ENCODE measurements at regions not wholly inside any gene's neighbourhood (a gene's known extent, or its start where the extent isn't known, plus 50 kb on each side); places are given as distances from the start of the nearest gene placed in this dataset.
"Not testable (repeated sequence)": the region's sequence is repeated elsewhere in the genome, so short reads cannot be mapped to it uniquely, and the experiment has no call there.

DNA sequence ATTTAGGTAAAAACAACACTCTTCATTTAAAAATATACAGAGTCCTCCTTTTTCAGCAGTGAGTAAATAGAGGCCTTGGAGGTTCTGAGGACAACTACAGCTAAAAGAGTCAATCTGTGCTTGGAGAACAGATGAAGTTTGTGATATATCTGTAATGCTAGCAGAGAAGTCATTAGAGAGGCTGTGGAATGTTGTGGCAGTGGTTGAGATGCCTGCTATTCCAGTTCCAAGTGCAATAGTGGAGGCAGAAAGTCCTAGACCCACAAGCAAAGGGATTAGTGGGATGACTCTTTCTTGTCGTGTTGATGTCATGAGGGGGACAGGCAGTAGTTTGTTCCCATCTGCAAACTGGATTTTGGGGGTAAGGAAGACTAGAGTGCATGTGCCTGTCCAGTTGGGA lies 62.1 kb upstream of the EZR start:
- DNase-seq = not testable (repeated sequence)

DNA sequence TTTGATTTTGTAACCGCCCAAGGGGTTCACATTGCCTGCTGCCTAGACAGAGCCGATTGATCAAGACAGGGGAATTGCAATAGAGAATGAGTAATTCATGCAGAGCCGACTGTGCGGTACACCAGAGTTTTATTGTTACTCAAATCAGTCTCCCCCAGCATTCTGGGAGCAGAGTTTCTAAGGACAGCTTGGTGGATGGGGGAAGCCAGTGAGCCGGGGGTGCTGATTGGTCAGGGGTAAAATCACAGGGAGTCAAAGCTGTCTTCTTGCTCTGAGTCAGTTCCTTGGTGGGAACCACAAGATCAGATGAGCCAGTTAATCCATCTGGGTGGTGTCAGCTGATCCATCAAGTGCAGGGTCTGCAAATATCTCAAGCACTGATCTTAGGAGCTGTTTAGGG lies 60.0 kb upstream of the EZR start:
- peak; percentile 80 for DNase-seq

DNA sequence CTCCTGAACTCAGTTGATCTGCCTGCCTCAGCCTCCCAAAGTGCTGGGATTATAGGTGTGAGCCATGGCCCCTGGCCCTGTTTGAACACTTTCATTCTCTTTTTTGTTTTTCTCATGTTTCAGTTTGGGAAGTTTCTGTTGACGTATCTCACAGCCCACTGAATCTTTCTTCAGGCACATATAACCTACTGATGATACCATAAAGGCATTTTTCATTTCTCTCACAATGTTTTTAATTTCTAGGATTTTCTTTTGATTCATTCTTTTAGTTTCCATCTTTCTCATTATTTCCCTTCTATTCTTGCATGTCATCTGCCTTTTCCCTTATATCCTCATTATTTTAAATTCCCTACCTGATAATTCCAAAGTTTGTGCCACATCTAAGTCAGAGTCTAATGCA lies 58.5 kb upstream of the EZR start:
- DNase-seq = no peak

DNA sequence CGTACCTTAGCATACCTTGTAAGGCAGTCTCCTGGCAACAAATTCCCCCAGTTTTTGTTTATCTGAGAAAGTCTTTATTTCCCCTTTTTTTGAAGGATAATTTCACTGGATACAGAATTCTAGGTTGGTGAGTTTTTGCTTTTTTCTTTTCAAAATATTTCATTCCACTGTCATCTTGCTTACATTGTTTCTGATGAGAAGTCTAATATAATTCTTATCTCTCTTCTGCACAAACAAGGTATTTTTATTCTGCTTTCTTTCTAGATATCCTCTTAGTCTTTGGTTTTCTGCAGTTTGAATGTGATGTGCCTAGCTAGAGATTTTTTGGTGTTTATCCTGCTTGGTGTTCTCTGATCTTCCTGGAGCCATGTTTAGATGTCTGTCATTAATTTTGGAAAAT lies 57.7 kb upstream of the EZR start:
- no peak for DNase-seq

DNA sequence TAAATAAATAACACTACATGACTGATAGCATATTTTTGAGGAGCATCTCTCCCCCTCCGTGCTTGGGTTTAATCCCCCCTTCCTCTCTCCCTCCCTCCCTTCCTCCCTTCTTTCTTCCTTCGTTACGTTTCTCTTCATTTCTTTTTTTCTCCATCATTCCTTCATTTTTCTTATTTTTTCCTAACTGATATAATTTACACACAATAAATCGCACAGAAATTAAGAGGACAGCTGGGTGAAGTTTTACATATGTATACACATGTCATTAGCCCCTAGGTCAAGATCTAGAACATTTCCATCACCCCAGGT lies 51.4 kb upstream of the EZR start:
- no peak for DNase-seq

DNA sequence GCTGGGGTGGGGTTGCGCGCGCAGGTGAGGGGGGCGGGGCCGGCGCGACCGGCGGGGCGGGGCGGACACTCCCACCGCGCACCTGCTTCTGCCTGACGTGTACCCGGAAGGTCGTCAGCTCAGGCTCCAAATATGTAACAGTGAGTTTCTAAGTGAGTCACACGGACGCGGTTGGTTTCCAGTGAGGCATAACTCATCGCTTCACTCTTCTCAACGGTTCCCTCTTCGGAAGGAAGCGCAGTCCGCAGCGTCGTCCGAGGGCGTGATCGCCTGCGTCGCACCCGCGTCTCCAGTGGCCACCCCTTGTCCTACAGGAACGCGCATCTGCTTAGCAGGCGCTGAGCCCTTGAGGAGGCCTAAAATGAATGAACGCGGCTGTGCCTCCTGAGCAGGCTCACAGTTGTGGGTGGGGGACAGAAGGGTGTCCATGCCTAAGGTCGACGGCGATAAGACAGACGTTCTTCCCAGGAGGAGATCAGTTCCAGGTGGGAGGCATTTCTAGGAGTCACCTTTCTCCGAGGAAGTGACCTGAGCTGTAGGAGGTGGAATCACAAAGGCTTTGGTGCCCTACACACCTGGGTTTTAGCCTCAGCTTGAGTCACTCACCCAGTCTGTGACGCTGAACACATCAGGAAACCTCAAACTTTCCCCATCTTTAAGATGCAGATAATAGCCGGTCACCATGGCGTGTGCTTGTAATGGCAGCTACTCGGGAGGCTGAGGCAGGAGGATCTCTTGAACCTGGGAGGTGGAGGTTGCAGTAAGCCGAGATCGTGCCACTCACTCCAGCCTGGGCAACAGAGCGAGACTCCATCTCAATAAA lies 50.9 kb upstream of the EZR start:
- peak; percentile 53 for DNase-seq

DNA sequence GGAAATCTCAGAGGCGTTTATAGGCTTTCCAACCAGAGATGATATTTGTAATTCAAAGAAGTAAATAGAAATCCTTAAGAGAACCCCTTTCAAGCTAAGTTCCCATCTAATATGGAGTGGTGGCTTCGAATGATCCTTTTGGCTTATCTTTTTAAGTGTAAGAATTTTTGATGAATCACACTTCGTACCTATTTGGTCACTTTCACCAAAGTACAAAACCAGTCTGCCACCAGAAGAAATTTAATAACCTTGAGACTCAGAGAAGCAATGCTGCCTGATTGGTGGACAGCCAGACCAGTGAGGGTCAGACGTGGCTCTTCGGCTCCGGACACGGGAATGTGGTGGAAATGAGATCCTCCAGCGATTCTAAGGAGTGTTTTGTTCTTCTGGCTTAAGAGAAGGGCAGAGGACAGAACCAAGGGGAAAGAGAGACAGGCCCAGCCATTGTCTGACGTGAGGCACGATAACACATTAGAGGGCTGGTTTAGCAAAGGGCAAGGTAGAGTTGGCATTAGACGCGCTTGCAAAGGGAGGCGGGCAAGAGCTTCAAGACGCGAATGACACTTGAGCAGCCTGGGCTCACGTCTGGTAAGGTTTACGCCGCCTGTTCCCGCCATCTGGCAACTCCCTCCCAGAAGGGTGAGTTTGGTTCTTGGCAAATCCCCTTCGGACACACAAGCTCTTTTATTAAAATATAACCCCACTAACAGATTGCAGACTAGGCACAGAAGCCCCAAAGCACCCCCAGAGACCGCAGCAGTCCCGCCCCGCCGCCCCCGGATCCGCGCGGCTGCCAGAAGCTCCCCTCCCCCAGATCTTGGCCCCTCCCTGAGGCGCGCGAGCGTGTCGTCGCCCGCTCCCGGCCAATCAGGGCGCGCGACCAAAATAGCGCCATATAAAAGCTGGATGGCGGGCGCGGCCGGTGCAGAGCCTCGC lies 50.0 kb upstream of the EZR start:
- DNase-seq = no peak

Measured in T1000 (cell line).